AG09319 (cell line): ENCODE measurements at regions not wholly inside any gene's neighbourhood (a gene's known extent, or its start where the extent isn't known, plus 50 kb on each side); places are given as distances from the start of the nearest gene placed in this dataset.

Source experiments
- DNase-seq: peaks from one replicate; pipeline ENCODE4 v3.0.0-alpha.2; 2010; ENCODE audit warnings: low read depth; ENCODE audit errors: extremely low read depth
- TF ChIP-seq, protein P1 (sequence below): IDR thresholded peaks from 2 replicates; pipeline ENCODE4 v1.5.1; 2011; ENCODE audit warnings: low read depth, mild to moderate bottlenecking, inconsistent platforms, low read length, moderate library complexity

DNA sequence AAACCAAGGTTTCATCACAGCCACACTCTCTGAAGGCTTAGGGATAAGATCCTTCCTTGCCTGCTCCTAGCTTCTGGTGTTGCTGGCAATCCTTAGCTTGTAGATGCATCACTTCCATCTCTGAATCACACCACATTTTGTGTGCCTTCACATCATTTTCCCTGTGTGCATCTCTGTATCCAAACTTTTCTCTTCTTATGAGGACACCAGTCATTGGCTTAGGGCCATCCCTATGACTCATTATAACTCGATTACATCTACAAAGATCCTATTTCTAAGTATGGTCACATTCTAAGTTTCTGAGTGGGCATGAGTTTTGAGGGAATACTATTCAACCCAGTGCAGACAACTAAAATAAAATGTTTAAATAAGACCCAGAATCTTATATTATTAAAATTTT lies 121.7 kb downstream of the C7orf25 start:
- TF ChIP-seq, protein P1, sequence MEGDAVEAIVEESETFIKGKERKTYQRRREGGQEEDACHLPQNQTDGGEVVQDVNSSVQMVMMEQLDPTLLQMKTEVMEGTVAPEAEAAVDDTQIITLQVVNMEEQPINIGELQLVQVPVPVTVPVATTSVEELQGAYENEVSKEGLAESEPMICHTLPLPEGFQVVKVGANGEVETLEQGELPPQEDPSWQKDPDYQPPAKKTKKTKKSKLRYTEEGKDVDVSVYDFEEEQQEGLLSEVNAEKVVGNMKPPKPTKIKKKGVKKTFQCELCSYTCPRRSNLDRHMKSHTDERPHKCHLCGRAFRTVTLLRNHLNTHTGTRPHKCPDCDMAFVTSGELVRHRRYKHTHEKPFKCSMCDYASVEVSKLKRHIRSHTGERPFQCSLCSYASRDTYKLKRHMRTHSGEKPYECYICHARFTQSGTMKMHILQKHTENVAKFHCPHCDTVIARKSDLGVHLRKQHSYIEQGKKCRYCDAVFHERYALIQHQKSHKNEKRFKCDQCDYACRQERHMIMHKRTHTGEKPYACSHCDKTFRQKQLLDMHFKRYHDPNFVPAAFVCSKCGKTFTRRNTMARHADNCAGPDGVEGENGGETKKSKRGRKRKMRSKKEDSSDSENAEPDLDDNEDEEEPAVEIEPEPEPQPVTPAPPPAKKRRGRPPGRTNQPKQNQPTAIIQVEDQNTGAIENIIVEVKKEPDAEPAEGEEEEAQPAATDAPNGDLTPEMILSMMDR, result no peak
- DNase-seq, result no peak

DNA sequence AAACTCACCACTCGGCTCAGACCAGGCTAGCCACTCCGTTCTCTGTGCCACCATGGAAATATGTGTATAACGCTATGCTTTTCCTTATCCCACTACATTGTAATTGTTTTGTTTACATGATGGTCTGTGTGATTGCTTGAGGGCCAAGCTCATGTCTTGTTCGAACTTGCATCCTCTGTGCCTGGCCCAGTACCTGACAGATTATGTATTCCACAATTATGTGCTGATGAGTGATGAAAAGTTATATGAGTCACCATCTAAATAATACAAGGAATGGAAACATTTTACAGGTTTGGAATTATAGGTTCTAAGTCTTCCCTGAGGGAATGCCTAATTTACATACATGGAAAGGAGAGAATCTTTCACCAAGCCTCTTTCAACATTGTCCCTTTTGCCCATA lies 137.4 kb downstream of the C7orf25 start:
- TF ChIP-seq, protein P1, result no peak
- DNase-seq, result no peak

DNA sequence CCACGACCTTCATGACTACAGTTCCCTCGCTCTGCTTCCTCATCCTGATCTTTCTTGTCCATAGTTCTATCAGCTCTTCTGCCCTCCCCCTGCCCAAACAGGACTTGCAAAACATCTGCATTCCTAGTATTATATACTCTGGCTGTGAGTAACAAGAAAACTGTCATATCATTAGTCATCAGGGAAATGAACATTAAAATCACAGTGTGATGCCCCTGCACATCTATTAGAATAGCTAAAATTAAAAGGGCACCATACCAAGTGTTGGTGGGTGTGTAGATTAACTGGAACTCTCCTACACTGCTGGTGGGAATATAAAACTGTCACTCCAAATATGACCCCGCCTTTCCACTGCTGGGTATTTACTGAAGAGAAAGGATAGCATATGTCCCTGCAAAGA lies 141.8 kb downstream of the C7orf25 start:
- TF ChIP-seq, protein P1, result no peak
- no peak for DNase-seq

DNA sequence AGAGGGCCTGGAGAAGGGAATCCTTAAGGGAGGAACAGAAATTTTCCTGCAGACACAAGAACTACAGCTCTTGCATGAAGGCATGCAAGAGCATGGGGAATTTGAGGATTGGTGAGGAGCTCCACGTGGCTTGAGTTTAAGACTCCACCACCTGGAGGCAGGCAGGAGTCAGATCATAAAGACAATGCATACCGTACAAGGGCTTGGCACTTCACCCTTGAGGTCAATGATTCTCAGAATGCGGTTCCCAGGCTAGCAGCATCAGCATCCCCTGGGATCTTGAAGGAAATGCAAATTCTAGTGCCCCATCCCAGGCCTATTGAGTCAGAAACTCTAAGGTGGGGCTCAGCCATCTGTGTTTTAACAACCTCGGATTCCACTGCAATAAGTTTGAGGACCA lies 143.8 kb downstream of the C7orf25 start:
- TF ChIP-seq, protein P1, result no peak
- no peak for DNase-seq

DNA sequence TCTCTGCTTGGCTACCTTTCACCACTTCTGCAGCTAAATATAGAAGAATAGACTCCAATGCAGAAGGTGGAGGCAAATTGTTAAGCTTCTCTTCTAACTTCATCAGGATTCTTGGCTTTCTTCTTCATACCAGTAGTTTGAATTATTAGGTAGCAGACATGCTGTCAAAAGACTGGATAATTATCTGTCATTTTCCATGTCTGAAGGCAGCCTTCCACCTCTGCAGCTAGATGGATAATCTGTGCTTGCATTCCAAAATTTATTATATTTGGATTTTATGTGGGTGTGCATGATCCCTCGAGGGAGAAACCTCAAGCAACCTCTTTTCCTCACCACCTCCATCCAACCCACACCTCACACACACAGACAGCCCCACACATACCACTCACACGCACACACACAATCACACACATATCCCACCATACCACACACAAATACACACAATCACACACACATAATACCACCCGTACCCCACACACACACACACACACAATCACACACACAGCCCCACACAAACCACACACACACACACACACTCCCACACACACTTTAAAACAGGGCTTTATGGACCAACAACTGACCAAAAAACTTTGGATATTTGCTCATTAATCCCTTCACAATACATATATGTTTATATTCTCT lies 145.0 kb downstream of the C7orf25 start:
- TF ChIP-seq, protein P1, result no peak
- DNase-seq, result no peak

DNA sequence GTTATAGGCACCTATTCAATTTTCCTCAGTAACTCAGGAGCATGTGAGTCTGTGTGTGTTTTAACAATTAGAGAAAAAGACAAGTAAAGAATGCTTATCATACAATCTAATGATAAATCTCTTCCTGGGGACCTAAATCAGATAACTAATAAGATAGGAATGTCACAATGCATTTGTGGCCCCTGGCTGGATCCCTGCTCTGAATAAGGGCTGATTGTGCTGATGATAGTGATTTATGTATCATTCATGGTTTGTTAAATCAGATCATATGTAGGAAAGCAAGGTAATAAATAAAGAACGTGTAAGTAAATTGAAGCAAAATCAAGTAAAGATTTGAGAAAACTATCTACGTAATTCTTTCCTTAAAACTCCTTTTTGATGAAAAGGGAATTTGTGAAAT lies 145.9 kb downstream of the C7orf25 start:
- TF ChIP-seq, protein P1, result no peak
- no peak for DNase-seq

DNA sequence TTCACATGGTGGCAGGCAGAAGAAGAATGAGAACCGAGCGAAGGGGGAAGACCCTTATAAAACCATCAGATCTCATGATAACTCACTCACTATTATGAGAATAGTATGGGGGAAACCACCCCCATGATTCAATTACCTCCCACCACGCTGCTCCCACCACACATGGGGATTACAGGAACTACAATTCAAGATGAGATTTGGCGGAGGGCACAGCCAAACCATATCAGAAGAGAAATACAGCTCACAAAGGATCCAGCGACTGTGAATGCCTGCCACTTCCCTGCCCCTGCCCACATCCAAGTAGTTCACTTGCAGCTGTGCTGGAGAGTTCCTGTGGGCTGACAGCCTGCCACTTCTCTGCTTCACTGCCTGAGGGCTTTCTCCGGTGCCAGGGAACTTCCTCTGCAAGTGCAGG lies 148.7 kb downstream of the C7orf25 start:
- DNase-seq, result no peak
- TF ChIP-seq, protein P1, result no peak
